GM23338 (cell line): ENCODE measurements at regions not wholly inside any gene's neighbourhood (a gene's known extent, or its start where the extent isn't known, plus 50 kb on each side); places are given as distances from the start of the nearest gene placed in this dataset.

Experiments used
- ATAC-seq: fragments of 200-7000 bp; cut with Tn5 transposase; 3 replicates; pipeline ENCODE4 v1.9.1; 2020
- DNase-seq: peaks from one replicate; pipeline ENCODE4 v3.0.0-alpha.2; 2015; ENCODE audit warnings: low spot score
- H2AFZ ChIP-seq: fragments of 200-600 bp; sonication (generic); 2 replicates; pipeline ENCODE4 v1.8.0; 2016; ENCODE audit warnings: antibody characterized with exemption, mild to moderate bottlenecking, moderate library complexity
- H3F3A ChIP-seq: fragments of 200-600 bp; sonication (generic); replicated peaks from 2 replicates; pipeline ENCODE4 v1.8.0; 2017; ENCODE audit warnings: antibody characterized with exemption, mixed run types, low read depth
- H3K27ac ChIP-seq: fragments of 200-600 bp; sonication (generic); 2 replicates; pipeline ENCODE4 v1.6.1; 2016; ENCODE audit warnings: low read depth
- H3K27me3 ChIP-seq: fragments of 200-600 bp; sonication (generic); 2 replicates; pipeline ENCODE4 v1.8.0; 2016; ENCODE audit warnings: mild to moderate bottlenecking, mixed run types, moderate library complexity; ENCODE audit not compliant: insufficient read depth
- H3K36me3 ChIP-seq: fragments of 200-600 bp; sonication (generic); 2 replicates; pipeline ENCODE4 v1.8.0; 2016; ENCODE audit warnings: mild to moderate bottlenecking; ENCODE audit not compliant: insufficient read depth
- H3K4me1 ChIP-seq: fragments of 200-600 bp; sonication (generic); 2 replicates; pipeline ENCODE4 v1.8.0; 2016; ENCODE audit warnings: mild to moderate bottlenecking, moderate library complexity; ENCODE audit not compliant: insufficient read depth
- H3K4me2 ChIP-seq: fragments of 200-600 bp; sonication (generic); 2 replicates; pipeline ENCODE4 v1.7.1; 2017; ENCODE audit warnings: mixed run types
- H3K4me3 ChIP-seq: fragments of 200-600 bp; sonication (generic); 2 replicates; pipeline ENCODE4 v1.6.1; 2016; ENCODE audit warnings: mixed run types
- H3K79me2 ChIP-seq: fragments of 200-600 bp; sonication (generic); replicated peaks from 2 replicates; pipeline ENCODE4 v1.8.0; 2017; ENCODE audit warnings: mild to moderate bottlenecking; ENCODE audit not compliant: insufficient read depth
- H3K9me2 ChIP-seq: fragments of 200-600 bp; sonication (generic); 2 replicates; pipeline ENCODE4 v1.8.0; 2017; ENCODE audit not compliant: insufficient read depth
- H4K20me1 ChIP-seq: fragments of 200-600 bp; sonication (generic); replicated peaks from 2 replicates; pipeline ENCODE4 v1.8.0; 2017; ENCODE audit warnings: mild to moderate bottlenecking; ENCODE audit not compliant: insufficient read depth
- H3K27ac Mint-ChIP-seq: 2 replicates; pipeline ENCODE4 v1.8.0; 2020; ENCODE audit warnings: inconsistent platforms, mild to moderate bottlenecking, moderate library complexity, mixed read lengths
- H3K27me3 Mint-ChIP-seq: 3 replicates; pipeline ENCODE4 v1.8.0; 2022; ENCODE audit warnings: low read depth, mild to moderate bottlenecking, moderate library complexity, mixed read lengths, inconsistent platforms; ENCODE audit not compliant: insufficient read depth, poor library complexity
- H3K36me3 Mint-ChIP-seq: 3 replicates; pipeline ENCODE4 v1.8.0; 2021; ENCODE audit warnings: low read depth, mild to moderate bottlenecking, inconsistent platforms, moderate library complexity, mixed read lengths
- H3K4me1 Mint-ChIP-seq: 3 replicates; pipeline ENCODE4 v1.8.0; 2020; ENCODE audit warnings: mild to moderate bottlenecking, inconsistent platforms, mixed read lengths
- H3K4me3 Mint-ChIP-seq: 3 replicates; pipeline ENCODE4 v1.8.0; 2021; ENCODE audit warnings: moderate library complexity, mild to moderate bottlenecking, inconsistent platforms, mixed read lengths
- H3K9me3 Mint-ChIP-seq: 3 replicates; pipeline ENCODE4 v1.8.0; 2020; ENCODE audit warnings: moderate library complexity, mild to moderate bottlenecking, inconsistent platforms, mixed read lengths
- EZH2phosphoT487 ChIP-seq: fragments of 200-600 bp; sonication (generic); IDR thresholded peaks from one replicate; pipeline ENCODE4 v1.8.1; 2018; ENCODE audit warnings: antibody characterized with exemption; ENCODE audit not compliant: unreplicated experiment
- NANOG ChIP-seq: IDR thresholded peaks from 2 replicates; pipeline ENCODE4 v1.6.1; 2016; ENCODE audit warnings: antibody characterized with exemption, borderline replicate concordance
- POLR2AphosphoS5 ChIP-seq: IDR thresholded peaks from 2 replicates; pipeline ENCODE4 v1.6.1; 2016; ENCODE audit warnings: antibody characterized with exemption, low read depth
- ZNF114 ChIP-seq: fragments of 250-450 bp; sonication (Bioruptor Pico); IDR thresholded peaks from 2 replicates; pipeline ENCODE4 v1.5.0; 2020; ENCODE audit warnings: mild to moderate bottlenecking, moderate library complexity
- ZNF331 ChIP-seq: fragments of 250-450 bp; sonication (Bioruptor Pico); IDR thresholded peaks from 2 replicates; pipeline ENCODE4 v1.5.0; 2020; ENCODE audit warnings: low read depth, mild to moderate bottlenecking, moderate library complexity
- TF ChIP-seq, protein P1 (sequence below): fragments of 250-450 bp; sonication (Bioruptor Pico); IDR thresholded peaks from 2 replicates; pipeline ENCODE4 v1.5.0; 2020; ENCODE audit warnings: mild to moderate bottlenecking, moderate library complexity
- TF ChIP-seq, protein P2 (sequence below): IDR thresholded peaks from 2 replicates; pipeline ENCODE4 v1.6.1; 2016; ENCODE audit warnings: antibody characterized with exemption
- TF ChIP-seq, protein P3 (sequence below): IDR thresholded peaks from one replicate; pipeline ENCODE4 v1.6.1; 2018; ENCODE audit warnings: antibody characterized with exemption; ENCODE audit not compliant: unreplicated experiment

DNA sequence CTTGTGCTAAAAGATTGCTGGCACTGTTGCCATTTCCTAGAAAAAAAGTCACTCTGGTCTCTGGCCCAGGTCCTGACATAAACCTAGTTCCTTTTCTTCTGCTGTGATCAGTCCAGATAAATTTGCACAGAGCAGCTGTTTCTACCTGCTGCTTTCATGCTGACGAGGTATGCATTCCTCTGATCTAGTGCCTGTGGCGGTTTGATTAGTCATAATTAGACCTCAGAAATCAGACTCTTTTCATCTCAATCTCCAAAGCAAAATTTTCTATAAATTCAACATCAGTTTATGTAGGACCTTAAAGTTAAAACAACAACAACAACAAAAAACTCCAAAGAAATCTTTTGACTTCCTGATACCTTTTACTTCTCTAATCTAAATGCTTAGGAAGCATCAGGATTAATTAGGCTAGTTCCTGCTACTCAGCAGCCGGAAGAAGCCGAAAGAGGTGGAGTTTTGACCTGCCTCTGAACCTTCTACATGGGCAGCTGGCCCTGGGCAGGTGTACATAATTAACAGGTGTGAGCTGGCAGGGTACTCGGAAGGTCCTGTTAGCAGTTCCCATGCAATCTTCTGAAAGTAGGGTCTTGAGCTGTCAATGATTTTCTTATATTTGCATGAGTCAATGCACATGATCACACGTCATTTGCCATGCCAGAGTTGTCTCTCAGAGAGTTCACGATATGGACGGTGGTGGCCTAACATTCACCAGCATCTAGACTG lies 83.3 kb upstream of the CCDC112 start (continued):
- TF ChIP-seq ZNF114 (CRISPR knock-in tag) (no peak), EZH2phosphoT487 (no peak), ZNF331 (CRISPR knock-in tag) (no peak)
- TF ChIP-seq, protein P1, sequence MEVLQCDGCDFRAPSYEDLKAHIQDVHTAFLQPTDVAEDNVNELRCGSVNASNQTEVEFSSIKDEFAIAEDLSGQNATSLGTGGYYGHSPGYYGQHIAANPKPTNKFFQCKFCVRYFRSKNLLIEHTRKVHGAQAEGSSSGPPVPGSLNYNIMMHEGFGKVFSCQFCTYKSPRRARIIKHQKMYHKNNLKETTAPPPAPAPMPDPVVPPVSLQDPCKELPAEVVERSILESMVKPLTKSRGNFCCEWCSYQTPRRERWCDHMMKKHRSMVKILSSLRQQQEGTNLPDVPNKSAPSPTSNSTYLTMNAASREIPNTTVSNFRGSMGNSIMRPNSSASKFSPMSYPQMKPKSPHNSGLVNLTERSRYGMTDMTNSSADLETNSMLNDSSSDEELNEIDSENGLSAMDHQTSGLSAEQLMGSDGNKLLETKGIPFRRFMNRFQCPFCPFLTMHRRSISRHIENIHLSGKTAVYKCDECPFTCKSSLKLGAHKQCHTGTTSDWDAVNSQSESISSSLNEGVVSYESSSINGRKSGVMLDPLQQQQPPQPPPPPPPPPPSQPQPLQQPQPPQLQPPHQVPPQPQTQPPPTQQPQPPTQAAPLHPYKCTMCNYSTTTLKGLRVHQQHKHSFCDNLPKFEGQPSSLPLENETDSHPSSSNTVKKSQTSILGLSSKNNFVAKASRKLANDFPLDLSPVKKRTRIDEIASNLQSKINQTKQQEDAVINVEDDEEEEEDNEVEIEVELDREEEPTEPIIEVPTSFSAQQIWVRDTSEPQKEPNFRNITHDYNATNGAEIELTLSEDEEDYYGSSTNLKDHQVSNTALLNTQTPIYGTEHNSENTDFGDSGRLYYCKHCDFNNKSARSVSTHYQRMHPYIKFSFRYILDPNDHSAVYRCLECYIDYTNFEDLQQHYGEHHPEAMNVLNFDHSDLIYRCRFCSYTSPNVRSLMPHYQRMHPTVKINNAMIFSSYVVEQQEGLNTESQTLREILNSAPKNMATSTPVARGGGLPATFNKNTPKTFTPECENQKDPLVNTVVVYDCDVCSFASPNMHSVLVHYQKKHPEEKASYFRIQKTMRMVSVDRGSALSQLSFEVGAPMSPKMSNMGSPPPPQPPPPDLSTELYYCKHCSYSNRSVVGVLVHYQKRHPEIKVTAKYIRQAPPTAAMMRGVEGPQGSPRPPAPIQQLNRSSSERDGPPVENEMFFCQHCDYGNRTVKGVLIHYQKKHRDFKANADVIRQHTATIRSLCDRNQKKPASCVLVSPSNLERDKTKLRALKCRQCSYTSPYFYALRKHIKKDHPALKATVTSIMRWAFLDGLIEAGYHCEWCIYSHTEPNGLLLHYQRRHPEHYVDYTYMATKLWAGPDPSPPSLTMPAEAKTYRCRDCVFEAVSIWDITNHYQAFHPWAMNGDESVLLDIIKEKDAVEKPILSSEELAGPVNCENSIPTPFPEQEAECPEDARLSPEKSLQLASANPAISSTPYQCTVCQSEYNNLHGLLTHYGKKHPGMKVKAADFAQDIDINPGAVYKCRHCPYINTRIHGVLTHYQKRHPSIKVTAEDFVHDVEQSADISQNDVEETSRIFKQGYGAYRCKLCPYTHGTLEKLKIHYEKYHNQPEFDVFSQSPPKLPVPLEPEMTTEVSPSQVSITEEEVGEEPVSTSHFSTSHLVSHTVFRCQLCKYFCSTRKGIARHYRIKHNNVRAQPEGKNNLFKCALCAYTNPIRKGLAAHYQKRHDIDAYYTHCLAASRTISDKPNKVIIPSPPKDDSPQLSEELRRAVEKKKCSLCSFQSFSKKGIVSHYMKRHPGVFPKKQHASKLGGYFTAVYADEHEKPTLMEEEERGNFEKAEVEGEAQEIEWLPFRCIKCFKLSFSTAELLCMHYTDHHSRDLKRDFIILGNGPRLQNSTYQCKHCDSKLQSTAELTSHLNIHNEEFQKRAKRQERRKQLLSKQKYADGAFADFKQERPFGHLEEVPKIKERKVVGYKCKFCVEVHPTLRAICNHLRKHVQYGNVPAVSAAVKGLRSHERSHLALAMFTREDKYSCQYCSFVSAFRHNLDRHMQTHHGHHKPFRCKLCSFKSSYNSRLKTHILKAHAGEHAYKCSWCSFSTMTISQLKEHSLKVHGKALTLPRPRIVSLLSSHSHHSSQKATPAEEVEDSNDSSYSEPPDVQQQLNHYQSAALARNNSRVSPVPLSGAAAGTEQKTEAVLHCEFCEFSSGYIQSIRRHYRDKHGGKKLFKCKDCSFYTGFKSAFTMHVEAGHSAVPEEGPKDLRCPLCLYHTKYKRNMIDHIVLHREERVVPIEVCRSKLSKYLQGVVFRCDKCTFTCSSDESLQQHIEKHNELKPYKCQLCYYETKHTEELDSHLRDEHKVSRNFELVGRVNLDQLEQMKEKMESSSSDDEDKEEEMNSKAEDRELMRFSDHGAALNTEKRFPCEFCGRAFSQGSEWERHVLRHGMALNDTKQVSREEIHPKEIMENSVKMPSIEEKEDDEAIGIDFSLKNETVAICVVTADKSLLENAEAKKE (CRISPR knock-in tag), result no peak
- TF ChIP-seq, protein P2, sequence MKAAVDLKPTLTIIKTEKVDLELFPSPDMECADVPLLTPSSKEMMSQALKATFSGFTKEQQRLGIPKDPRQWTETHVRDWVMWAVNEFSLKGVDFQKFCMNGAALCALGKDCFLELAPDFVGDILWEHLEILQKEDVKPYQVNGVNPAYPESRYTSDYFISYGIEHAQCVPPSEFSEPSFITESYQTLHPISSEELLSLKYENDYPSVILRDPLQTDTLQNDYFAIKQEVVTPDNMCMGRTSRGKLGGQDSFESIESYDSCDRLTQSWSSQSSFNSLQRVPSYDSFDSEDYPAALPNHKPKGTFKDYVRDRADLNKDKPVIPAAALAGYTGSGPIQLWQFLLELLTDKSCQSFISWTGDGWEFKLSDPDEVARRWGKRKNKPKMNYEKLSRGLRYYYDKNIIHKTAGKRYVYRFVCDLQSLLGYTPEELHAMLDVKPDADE, result no peak

DNA sequence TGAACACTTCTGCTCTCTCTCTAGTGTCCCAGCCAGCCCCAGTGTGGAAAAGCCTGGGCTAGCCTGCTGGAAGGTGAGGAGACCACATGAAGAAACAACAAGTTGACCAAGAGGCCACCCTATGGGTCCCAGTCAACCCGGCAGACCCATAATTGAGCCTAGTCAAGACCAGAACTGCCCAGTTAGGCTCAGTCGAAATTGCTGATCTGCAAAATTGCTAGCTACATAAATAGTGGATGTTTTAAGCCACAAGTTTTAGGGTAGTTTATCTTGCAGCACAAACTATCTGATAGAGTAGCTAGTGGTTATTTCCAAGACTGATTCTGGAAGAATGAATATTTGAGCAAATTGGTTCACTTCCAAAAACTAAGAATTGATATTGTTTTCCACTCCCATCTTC lies 82.3 kb upstream of the CCDC112 start:
- ATAC-seq, result no peak
- Histone ChIP-seq H3K9me2 (peaks cover 5% of the 10 kb centered on the region; the same call in 1 of the 2 replicates), H3K27ac (no peak overlapping the region), H3K27me3 (no peaks in the 10 kb centered on the region), H3K36me3 (no peaks in the 10 kb centered on the region), H3K4me1 (peaks cover 3% of the 10 kb centered on the region; the same call in 1 of the 2 replicates), H2AFZ (no peak overlapping the region), H3K4me3 (no peak overlapping the region), H3K79me2 (no peaks in the 10 kb centered on the region), H3K4me2 (no peak overlapping the region), H4K20me1 (no peaks in the 10 kb centered on the region), H3F3A (no peaks in the 10 kb centered on the region)
- Mint-ChIP-seq H3K36me3 (no peaks in the 10 kb centered on the region), H3K9me3 (no peaks in the 10 kb centered on the region), H3K27me3 (no peaks in the 10 kb centered on the region), H3K4me3 (no peak overlapping the region), H3K4me1 (peaks cover 6% of the 10 kb centered on the region), H3K27ac (no peak overlapping the region)
- TF ChIP-seq POLR2AphosphoS5 (no peak), ZNF331 (CRISPR knock-in tag) (no peak), EZH2phosphoT487 (no peak), NANOG (no peak)
- TF ChIP-seq, protein P3, sequence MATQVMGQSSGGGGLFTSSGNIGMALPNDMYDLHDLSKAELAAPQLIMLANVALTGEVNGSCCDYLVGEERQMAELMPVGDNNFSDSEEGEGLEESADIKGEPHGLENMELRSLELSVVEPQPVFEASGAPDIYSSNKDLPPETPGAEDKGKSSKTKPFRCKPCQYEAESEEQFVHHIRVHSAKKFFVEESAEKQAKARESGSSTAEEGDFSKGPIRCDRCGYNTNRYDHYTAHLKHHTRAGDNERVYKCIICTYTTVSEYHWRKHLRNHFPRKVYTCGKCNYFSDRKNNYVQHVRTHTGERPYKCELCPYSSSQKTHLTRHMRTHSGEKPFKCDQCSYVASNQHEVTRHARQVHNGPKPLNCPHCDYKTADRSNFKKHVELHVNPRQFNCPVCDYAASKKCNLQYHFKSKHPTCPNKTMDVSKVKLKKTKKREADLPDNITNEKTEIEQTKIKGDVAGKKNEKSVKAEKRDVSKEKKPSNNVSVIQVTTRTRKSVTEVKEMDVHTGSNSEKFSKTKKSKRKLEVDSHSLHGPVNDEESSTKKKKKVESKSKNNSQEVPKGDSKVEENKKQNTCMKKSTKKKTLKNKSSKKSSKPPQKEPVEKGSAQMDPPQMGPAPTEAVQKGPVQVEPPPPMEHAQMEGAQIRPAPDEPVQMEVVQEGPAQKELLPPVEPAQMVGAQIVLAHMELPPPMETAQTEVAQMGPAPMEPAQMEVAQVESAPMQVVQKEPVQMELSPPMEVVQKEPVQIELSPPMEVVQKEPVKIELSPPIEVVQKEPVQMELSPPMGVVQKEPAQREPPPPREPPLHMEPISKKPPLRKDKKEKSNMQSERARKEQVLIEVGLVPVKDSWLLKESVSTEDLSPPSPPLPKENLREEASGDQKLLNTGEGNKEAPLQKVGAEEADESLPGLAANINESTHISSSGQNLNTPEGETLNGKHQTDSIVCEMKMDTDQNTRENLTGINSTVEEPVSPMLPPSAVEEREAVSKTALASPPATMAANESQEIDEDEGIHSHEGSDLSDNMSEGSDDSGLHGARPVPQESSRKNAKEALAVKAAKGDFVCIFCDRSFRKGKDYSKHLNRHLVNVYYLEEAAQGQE, result no peak
- no peak for DNase-seq
